ENCODE measurements at regions not wholly inside any gene's neighbourhood (a gene's known extent, or its start where the extent isn't known, plus 50 kb on each side); places are given as distances from the start of the nearest gene placed in this dataset.

DNA sequence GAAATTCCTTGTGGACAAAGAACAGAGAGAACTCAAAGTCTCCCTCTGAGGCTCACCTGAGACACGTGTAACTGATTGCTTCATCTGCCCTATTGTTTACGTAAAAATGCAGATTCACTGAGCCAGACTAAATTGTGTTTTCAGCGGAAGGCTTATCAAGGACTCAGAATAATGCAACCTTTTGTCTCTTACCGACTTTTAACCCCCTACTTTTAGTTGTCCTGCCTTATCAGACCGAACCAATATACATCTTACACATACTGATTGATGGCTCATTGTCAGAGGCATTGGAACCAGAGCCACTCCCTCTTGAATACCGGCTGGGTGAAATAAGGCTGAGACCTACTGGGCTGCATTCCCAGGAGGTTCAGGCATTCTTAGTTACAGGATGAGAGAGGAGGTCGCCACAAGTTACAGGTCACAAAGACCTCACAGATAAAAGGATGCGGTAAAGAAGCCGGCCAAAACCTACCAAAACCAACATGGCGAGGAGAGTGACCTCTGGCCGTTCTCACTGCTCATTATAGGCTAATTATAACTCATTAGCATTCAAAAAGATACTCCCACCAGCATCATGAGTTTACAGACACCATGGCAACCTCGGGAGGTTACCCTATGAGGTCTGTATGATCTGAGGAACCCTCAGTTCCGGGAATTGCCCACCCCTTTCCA is 95.5 kb upstream of the ZNF184 start:
- TF ChIP-seq CTCF (IDR thresholded peaks at IDR 0.05) (no peak), POLR2A (IDR thresholded peaks at IDR 0.05) (no peak)
- Histone ChIP-seq H3K27ac (no peak overlapping the region), H3K4me3 (no peak overlapping the region), H3K27me3 (peaks cover 26 to 65% (median 45%) of the 10 kb centered on the region in 9 donors), H3K36me3 (no peaks in the 10 kb centered on the region), H3K4me1 (no peaks in the 10 kb centered on the region), H3K9me3 (no peaks in the 10 kb centered on the region)
- intact Hi-C loops (cut with DNase I), result loop anchor here in 1 of 10 donors (10.0 kb wide), 1 partner anchor 64 kb away; no protein-coding TSS in a partner anchor
- WGBS, 4 donors, result 42 to 48% (median 47%) methylated on average over 13 of the region's 13 CpGs
- DNase-seq, result no peak
- no peak for ATAC-seq

DNA sequence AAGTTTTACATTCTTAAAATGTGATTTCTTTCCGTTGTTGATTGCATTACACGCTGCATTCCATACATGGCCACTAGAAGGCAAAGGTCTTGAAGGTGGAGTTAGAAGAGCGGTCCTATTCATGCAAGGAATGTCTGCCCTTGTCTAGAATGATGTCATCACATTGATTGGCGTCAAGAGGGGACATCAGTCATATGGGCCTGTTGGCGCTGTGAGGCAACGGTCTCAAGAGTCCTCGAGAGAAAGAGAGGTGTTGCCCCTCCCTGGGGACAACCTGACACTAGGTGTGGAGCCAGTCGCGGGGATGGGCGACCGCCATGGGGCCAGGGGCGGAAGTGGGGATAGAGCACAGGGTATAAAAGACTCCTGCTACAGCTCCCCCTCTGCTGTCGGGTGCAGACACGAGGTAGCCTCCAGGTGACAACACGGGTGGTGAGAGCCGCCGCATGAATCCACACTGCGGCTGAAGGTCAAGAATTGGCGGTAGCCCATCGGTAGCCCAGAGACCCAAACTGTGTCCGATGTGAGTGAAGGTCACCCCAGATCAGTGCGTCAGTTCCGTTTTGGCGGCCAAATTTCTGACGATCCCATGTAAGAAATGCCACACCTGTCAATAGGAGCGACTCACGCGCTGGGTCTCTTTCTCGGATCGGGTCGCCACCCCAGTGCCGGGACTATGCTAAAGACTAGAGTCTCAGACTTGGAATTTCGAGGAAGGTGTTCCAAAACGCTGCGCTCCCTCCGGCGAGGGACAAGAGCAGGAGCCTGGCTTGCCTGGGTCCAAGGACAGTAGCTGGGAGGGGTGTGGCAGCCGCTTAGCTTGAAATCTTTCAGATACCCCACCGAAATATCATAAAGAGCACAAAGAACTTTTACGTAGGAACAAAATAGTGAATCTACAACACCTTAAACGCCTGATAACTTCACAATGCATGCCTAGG is 93.2 kb upstream of the ZNF184 start:
- TF ChIP-seq POLR2A (IDR thresholded peaks at IDR 0.05) (no peak), CTCF (IDR thresholded peaks at IDR 0.05) (no peak)
- peaks cover 32 to 88% (median 66%) of the 10 kb centered on the region in 9 donors for H3K27me3 ChIP-seq

DNA sequence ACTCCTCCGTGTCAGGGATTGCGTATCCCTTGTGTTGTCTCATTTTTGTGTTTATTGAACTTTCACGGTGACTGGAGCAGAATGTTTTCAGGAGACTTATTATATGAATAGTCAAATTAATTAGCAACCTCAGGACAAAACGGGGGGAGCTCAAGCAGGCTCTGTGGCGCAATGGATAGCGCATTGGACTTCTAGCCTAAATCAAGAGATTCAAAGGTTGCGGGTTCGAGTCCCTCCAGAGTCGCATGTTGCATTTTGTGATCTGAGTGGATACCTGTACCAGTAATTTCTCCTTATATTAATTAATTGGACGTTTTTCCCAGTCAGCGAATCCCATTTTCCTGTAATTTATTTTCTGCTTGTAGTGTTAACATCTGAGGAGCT is 89.1 kb upstream of the ZNF184 start:
- Histone ChIP-seq H3K9me3 (no peaks in the 10 kb centered on the region), H3K27me3 (peaks cover 46 to 100% (median 85%) of the 10 kb centered on the region in 9 donors), H3K4me3 (no peak overlapping the region), H3K27ac (no peak overlapping the region), H3K4me1 (peaks cover 0 to 5% (median 0%) of the 10 kb centered on the region in 12 donors), H3K36me3 (no peaks in the 10 kb centered on the region)
- intact Hi-C loops (cut with DNase I), result loop anchor here in 1 of 10 donors (10.0 kb wide), 1 partner anchor 57 kb away; no protein-coding TSS in a partner anchor
- WGBS, 4 donors, result 18 to 31% (median 25%) methylated on average over 11 of the region's 11 CpGs
- DNase-seq, result no peak
- no peak for ATAC-seq
- TF ChIP-seq CTCF (IDR thresholded peaks at IDR 0.05), result no peak
- TF ChIP-seq POLR2A (IDR thresholded peaks at IDR 0.05), result no peak

More for the DNA sequence above, 93.2 kb upstream of the ZNF184 start:
- Histone ChIP-seq H3K27ac (no peak overlapping the region), H3K36me3 (no peaks in the 10 kb centered on the region), H3K4me3 (no peak overlapping the region), H3K9me3 (no peaks in the 10 kb centered on the region), H3K4me1 (no peaks in the 10 kb centered on the region)
- no peak for ATAC-seq
- WGBS, 4 donors, result 4 to 6% (median 5%) methylated on average over 38 to 41 of the region's 41 CpGs
- no peak for DNase-seq
- intact Hi-C loops (cut with DNase I), result loop anchor here in 1 of 10 donors (10.0 kb wide), 1 partner anchor 61 kb away; no protein-coding TSS in a partner anchor
